ENCODE measurements at regions not wholly inside any gene's neighbourhood (a gene's known extent, or its start where the extent isn't known, plus 50 kb on each side); places are given as distances from the start of the nearest gene placed in this dataset.

DNA sequence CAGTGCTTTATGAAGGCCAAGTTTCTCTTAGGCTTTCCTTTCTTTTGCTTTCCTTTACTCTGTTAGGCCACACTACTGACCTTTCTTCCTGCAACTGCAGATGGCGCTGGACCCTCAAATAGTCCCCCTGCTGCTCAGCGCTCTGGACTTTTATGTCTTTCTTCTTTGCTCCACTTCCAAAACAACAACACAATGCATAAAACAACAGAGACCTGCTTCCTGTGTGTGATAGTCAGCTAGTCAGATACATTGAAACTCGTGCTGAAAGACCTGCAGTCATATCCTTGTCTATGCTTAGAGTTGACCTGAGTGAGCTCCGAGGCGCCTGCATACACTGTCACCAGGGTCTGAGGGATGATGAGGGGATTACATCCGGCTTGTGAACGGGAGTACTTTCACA lies 108.9 kb upstream of the TEX13D start:
- WGBS (ENCODE audit: extremely low coverage, insufficient coverage, insufficient read length) = no CpG with 5 or more reads among the region's 7 CpGs

DNA sequence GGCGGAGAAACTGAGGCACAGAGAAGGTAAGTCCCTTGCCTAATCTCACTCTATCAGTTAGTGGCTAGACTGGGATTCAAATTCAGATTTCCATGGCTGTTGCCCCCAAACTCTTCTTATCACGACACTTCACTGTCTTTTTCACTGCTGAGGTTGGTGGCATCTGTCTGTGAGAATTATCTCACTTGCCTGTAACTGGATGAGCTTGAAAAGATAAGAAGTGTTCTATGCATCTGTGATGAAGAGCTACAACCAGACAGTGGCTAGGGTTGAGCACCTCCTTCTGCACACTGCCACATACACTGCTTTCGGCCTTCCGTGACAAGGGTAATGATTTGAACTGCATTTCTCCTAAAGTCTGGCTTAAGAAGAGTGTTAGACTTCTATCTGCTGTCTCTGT lies 107.9 kb upstream of the TEX13D start:
- Histone ChIP-seq H3K4me1 (ENCODE audit: control insufficient read depth in 1 of 2, insufficient read depth in 2 of 2, low read length in 2 of 2) (no peaks in the 10 kb centered on the region), H3K36me3 (ENCODE audit: control insufficient read depth in 1 of 2, insufficient read depth in 2 of 2, low read length in 2 of 2) (no peaks in the 10 kb centered on the region), H3K79me1 (ENCODE audit: low read length) (no peaks in the 10 kb centered on the region), H3K79me2 (ENCODE audit: control insufficient read depth, insufficient read depth, low read length, poor library complexity) (no peaks in the 10 kb centered on the region), H3K4me2 (ENCODE audit: low read length) (no peak overlapping the region), H2AFZ (ENCODE audit: insufficient read depth, low read length, poor library complexity) (no peak overlapping the region), H3K23ac (ENCODE audit: low read length) (no peak overlapping the region), H4K12ac (ENCODE audit: low read depth, low read length) (no peak overlapping the region), H2AK5ac (ENCODE audit: low read length) (no peak overlapping the region), H3K4ac (ENCODE audit: low read depth, low read length) (no peak overlapping the region), H2BK5ac (ENCODE audit: low read depth, low read length, poor library complexity) (no peak overlapping the region), H3K27me3 (ENCODE audit: insufficient read depth, low read length) (no peaks in the 10 kb centered on the region), H3K18ac (ENCODE audit: low read length) (no peak overlapping the region), H2BK120ac (ENCODE audit: insufficient read depth, low read length, poor library complexity) (no peak overlapping the region), H4K91ac (ENCODE audit: low read depth, low read length) (no peak overlapping the region), H3K27ac (ENCODE audit: low read depth, low read length) (no peak overlapping the region), H3K9me3 (ENCODE audit: insufficient read depth, low read depth, low read length) (no peaks in the 10 kb centered on the region), H3K4me3 (ENCODE audit: low read depth, low read length) (no peak overlapping the region), H3K9ac (ENCODE audit: low read length) (no peak overlapping the region), H3K14ac (ENCODE audit: low read length) (no peak overlapping the region), H2BK12ac (ENCODE audit: low read length) (no peak overlapping the region), H4K8ac (ENCODE audit: low read depth, low read length) (no peak overlapping the region)
- DNase-seq = no peak
- no CpG with 5 or more reads among the region's 4 CpGs for WGBS (ENCODE audit: extremely low coverage, insufficient coverage, insufficient read length)

More for the DNA sequence above, 108.9 kb upstream of the TEX13D start:
- no peak overlapping the region for H2AK5ac ChIP-seq (ENCODE audit: low read length)
- no peaks in the 10 kb centered on the region for H3K27me3 ChIP-seq (ENCODE audit: insufficient read depth, low read length)
- no peak overlapping the region for H2BK12ac ChIP-seq (ENCODE audit: low read length)
- DNase-seq = no peak
- H3K79me2 ChIP-seq (ENCODE audit: control insufficient read depth, insufficient read depth, low read length, poor library complexity) = no peaks in the 10 kb centered on the region
- H4K12ac ChIP-seq (ENCODE audit: low read depth, low read length) = no peak overlapping the region
- no peak overlapping the region for H3K18ac ChIP-seq (ENCODE audit: low read length)
- no peak overlapping the region for H2BK120ac ChIP-seq (ENCODE audit: insufficient read depth, low read length, poor library complexity)
- H3K4me2 ChIP-seq (ENCODE audit: low read length) = no peak overlapping the region
- H4K91ac ChIP-seq (ENCODE audit: low read depth, low read length) = no peak overlapping the region
- H2AFZ ChIP-seq (ENCODE audit: insufficient read depth, low read length, poor library complexity) = no peak overlapping the region
- no peak overlapping the region for H3K9ac ChIP-seq (ENCODE audit: low read length)
- H2BK5ac ChIP-seq (ENCODE audit: low read depth, low read length, poor library complexity) = no peak overlapping the region
- no peak overlapping the region for H3K23ac ChIP-seq (ENCODE audit: low read length)
- no peaks in the 10 kb centered on the region for H3K9me3 ChIP-seq (ENCODE audit: insufficient read depth, low read depth, low read length)
- no peak overlapping the region for H3K4ac ChIP-seq (ENCODE audit: low read depth, low read length)
- no peak overlapping the region for H3K27ac ChIP-seq (ENCODE audit: low read depth, low read length)
- no peak overlapping the region for H3K4me3 ChIP-seq (ENCODE audit: low read depth, low read length)
- peaks cover 2 to 3% of the 10 kb centered on the region in 2 experiments for H3K4me1 ChIP-seq (ENCODE audit: control insufficient read depth in 1 of 2, insufficient read depth in 2 of 2, low read length in 2 of 2)
- no peak overlapping the region for H3K14ac ChIP-seq (ENCODE audit: low read length)
- no peaks in the 10 kb centered on the region for H3K36me3 ChIP-seq (ENCODE audit: control insufficient read depth in 1 of 2, insufficient read depth in 2 of 2, low read length in 2 of 2)
- no peaks in the 10 kb centered on the region for H3K79me1 ChIP-seq (ENCODE audit: low read length)
- no peak overlapping the region for H4K8ac ChIP-seq (ENCODE audit: low read depth, low read length)

DNA sequence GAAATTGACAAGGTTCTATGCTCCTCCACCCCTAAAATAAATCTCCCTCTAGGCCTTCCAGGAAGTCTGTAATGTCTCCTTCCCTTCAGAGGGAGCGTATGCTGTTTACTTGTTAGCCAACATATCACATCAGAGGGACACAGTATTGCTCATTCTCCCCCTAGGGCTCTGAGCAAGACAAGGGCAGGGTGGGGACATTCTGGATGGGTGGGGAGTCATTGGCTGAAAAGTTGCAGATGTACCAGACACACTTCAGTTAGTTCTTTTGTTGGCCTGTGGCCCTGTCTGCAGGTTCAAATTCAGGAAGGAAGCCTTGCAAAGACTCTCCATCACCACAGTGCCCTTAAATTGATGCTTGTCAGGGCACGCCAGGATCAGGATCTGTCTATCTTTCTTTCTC lies 106.3 kb upstream of the TEX13D start:
- Histone ChIP-seq H3K9ac (ENCODE audit: low read length) (no peak overlapping the region), H3K14ac (ENCODE audit: low read length) (no peak overlapping the region)
- WGBS (ENCODE audit: extremely low coverage, insufficient coverage, insufficient read length) = no CpG with 5 or more reads among the region's 2 CpGs

DNA sequence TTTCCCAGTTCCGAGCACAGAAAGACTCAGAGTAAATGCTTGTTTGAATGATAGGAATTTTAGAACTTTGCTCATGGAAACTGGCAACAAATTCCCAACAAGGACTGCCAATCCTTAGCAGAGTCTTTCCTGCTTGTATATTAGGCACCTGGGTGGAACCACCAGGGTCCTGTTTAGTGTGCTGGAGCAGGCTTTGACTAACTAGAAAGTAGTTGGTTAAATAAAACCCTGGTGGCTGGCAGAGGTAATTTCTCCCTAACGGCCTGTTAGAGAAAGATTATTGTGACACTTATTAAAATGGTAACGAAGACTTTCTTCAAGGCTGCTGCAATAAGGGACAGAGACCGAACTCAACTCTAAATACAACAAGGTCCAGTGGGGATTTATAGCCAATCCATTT lies 103.6 kb upstream of the TEX13D start:
- H3K23ac ChIP-seq (ENCODE audit: low read length) = no peak overlapping the region
- no CpG with 5 or more reads among the region's 4 CpGs for WGBS (ENCODE audit: extremely low coverage, insufficient coverage, insufficient read length)
- H3K4ac ChIP-seq (ENCODE audit: low read depth, low read length) = no peak overlapping the region
- H3K4me2 ChIP-seq (ENCODE audit: low read length) = no peak overlapping the region
- H4K91ac ChIP-seq (ENCODE audit: low read depth, low read length) = no peak overlapping the region
- no peak for DNase-seq
- no peak overlapping the region for H3K14ac ChIP-seq (ENCODE audit: low read length)
- no peaks in the 10 kb centered on the region for H3K79me2 ChIP-seq (ENCODE audit: control insufficient read depth, insufficient read depth, low read length, poor library complexity)
- H3K27ac ChIP-seq (ENCODE audit: low read depth, low read length) = no peak overlapping the region
- H2AK5ac ChIP-seq (ENCODE audit: low read length) = no peak overlapping the region
- no peak overlapping the region for H2BK120ac ChIP-seq (ENCODE audit: insufficient read depth, low read length, poor library complexity)
- H3K4me3 ChIP-seq (ENCODE audit: low read depth, low read length) = no peak overlapping the region
- H3K79me1 ChIP-seq (ENCODE audit: low read length) = peaks cover 6% of the 10 kb centered on the region
- H3K18ac ChIP-seq (ENCODE audit: low read length) = no peak overlapping the region
- no peaks in the 10 kb centered on the region for H3K36me3 ChIP-seq (ENCODE audit: control insufficient read depth in 1 of 2, insufficient read depth in 2 of 2, low read length in 2 of 2)
- no peak overlapping the region for H3K9ac ChIP-seq (ENCODE audit: low read length)
- no peak overlapping the region for H2BK12ac ChIP-seq (ENCODE audit: low read length)
- no peak overlapping the region for H2BK5ac ChIP-seq (ENCODE audit: low read depth, low read length, poor library complexity)
- no peak overlapping the region for H4K8ac ChIP-seq (ENCODE audit: low read depth, low read length)
- no peaks in the 10 kb centered on the region for H3K27me3 ChIP-seq (ENCODE audit: insufficient read depth, low read length)
- H3K4me1 ChIP-seq (ENCODE audit: control insufficient read depth in 1 of 2, insufficient read depth in 2 of 2, low read length in 2 of 2) = peaks cover 0 to 5% of the 10 kb centered on the region in 2 experiments
- H2AFZ ChIP-seq (ENCODE audit: insufficient read depth, low read length, poor library complexity) = no peak overlapping the region
- H4K12ac ChIP-seq (ENCODE audit: low read depth, low read length) = no peak overlapping the region
- no peaks in the 10 kb centered on the region for H3K9me3 ChIP-seq (ENCODE audit: insufficient read depth, low read depth, low read length)

More for the DNA sequence above, 106.3 kb upstream of the TEX13D start:
- H2BK120ac ChIP-seq (ENCODE audit: insufficient read depth, low read length, poor library complexity) = no peak overlapping the region
- no peaks in the 10 kb centered on the region for H3K36me3 ChIP-seq (ENCODE audit: control insufficient read depth in 1 of 2, insufficient read depth in 2 of 2, low read length in 2 of 2)
- no peak overlapping the region for H2BK12ac ChIP-seq (ENCODE audit: low read length)
- H3K4me3 ChIP-seq (ENCODE audit: low read depth, low read length) = no peak overlapping the region
- H2BK5ac ChIP-seq (ENCODE audit: low read depth, low read length, poor library complexity) = no peak overlapping the region
- no peaks in the 10 kb centered on the region for H3K27me3 ChIP-seq (ENCODE audit: insufficient read depth, low read length)
- H3K18ac ChIP-seq (ENCODE audit: low read length) = no peak overlapping the region
- no peak for DNase-seq
- H3K79me1 ChIP-seq (ENCODE audit: low read length) = no peaks in the 10 kb centered on the region
- no peak overlapping the region for H2AK5ac ChIP-seq (ENCODE audit: low read length)
- H4K91ac ChIP-seq (ENCODE audit: low read depth, low read length) = no peak overlapping the region
- H3K23ac ChIP-seq (ENCODE audit: low read length) = no peak overlapping the region
- no peak overlapping the region for H3K4me2 ChIP-seq (ENCODE audit: low read length)
- no peak overlapping the region for H4K12ac ChIP-seq (ENCODE audit: low read depth, low read length)
- no peaks in the 10 kb centered on the region for H3K79me2 ChIP-seq (ENCODE audit: control insufficient read depth, insufficient read depth, low read length, poor library complexity)
- no peak overlapping the region for H3K27ac ChIP-seq (ENCODE audit: low read depth, low read length)
- H3K4ac ChIP-seq (ENCODE audit: low read depth, low read length) = no peak overlapping the region
- H4K8ac ChIP-seq (ENCODE audit: low read depth, low read length) = no peak overlapping the region
- H3K4me1 ChIP-seq (ENCODE audit: control insufficient read depth in 1 of 2, insufficient read depth in 2 of 2, low read length in 2 of 2) = no peaks in the 10 kb centered on the region
- H2AFZ ChIP-seq (ENCODE audit: insufficient read depth, low read length, poor library complexity) = no peak overlapping the region
- H3K9me3 ChIP-seq (ENCODE audit: insufficient read depth, low read depth, low read length) = no peaks in the 10 kb centered on the region

Data from trophoblast cell (in vitro differentiated cells and primary cell).